ENCODE measurements at regions not wholly inside any gene's neighbourhood (a gene's known extent, or its start where the extent isn't known, plus 50 kb on each side); places are given as distances from the start of the nearest gene placed in this dataset.

- Histone ChIP-seq H3K36me3 (ENCODE audit: control insufficient read depth, insufficient read depth, low read length) (no peaks in the 10 kb centered on the region), H3K27me3 (ENCODE audit: control insufficient read depth, insufficient read depth, low read length) (no peaks in the 10 kb centered on the region), H3K4me3 (ENCODE audit: low read depth, low read length) (no peak overlapping the region)
- TF ChIP-seq CTCF (IDR thresholded peaks at IDR 0.05; ENCODE audit: insufficient read depth, low read length, poor library complexity, severe bottlenecking) = no peak
- DNase-seq (ENCODE audit: low read depth) = no peak
Measured at GRCh38 chr1:91091812-91092211, 70.0 kb upstream of the ZNF644 start.

- DNase-seq (ENCODE audit: low read depth) = no peak
- no peak overlapping the region for H3K4me3 ChIP-seq (ENCODE audit: low read depth, low read length)
- H3K27me3 ChIP-seq (ENCODE audit: control insufficient read depth, insufficient read depth, low read length) = no peaks in the 10 kb centered on the region
- no peaks in the 10 kb centered on the region for H3K36me3 ChIP-seq (ENCODE audit: control insufficient read depth, insufficient read depth, low read length)
- TF ChIP-seq CTCF (IDR thresholded peaks at IDR 0.05; ENCODE audit: insufficient read depth, low read length, poor library complexity, severe bottlenecking) = no peak
Measured at GRCh38 chr1:91080650-91081049, 58.8 kb upstream of the ZNF644 start.

GRCh38 chr1:91078859-91079258, 57.0 kb upstream of the ZNF644 start:
- Histone ChIP-seq H3K36me3 (ENCODE audit: control insufficient read depth, insufficient read depth, low read length) (no peaks in the 10 kb centered on the region), H3K27me3 (ENCODE audit: control insufficient read depth, insufficient read depth, low read length) (no peaks in the 10 kb centered on the region), H3K4me3 (ENCODE audit: low read depth, low read length) (no peak overlapping the region)
- no peak for DNase-seq (ENCODE audit: low read depth)
- no peak for TF ChIP-seq CTCF (IDR thresholded peaks at IDR 0.05; ENCODE audit: insufficient read depth, low read length, poor library complexity, severe bottlenecking)

DNA sequence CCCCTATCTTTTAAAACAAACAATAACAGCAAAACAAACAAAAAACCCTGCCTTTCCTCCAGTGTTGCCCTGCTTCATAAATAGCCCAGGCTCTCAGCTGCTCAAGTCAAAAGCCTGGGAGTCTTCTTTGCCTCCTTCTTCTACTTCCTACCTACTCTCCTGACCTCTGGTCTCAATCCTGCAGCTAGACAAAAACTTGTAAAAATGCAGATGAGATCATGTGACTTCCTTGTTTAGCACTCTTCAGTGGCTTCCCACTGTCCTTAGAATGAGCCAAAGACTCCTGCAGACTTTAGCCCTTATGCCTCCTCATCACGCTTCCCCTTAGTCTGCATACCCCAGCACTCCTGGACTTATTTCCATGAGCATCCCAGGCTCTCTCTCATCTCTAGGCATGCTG, 55.0 kb upstream of the ZNF644 start:
- no peak for TF ChIP-seq CTCF (IDR thresholded peaks at IDR 0.05; ENCODE audit: insufficient read depth, low read length, poor library complexity, severe bottlenecking)
- DNase-seq (ENCODE audit: low read depth) = no peak
- Histone ChIP-seq H3K36me3 (ENCODE audit: control insufficient read depth, insufficient read depth, low read length) (no peaks in the 10 kb centered on the region), H3K4me3 (ENCODE audit: low read depth, low read length) (no peak overlapping the region), H3K27me3 (ENCODE audit: control insufficient read depth, insufficient read depth, low read length) (no peaks in the 10 kb centered on the region)

GRCh38 chr1:91075233-91076135, 53.6 kb upstream of the ZNF644 start:
- Histone ChIP-seq H3K27me3 (ENCODE audit: control insufficient read depth, insufficient read depth, low read length) (no peaks in the 10 kb centered on the region), H3K4me3 (ENCODE audit: low read depth, low read length) (no peak overlapping the region), H3K36me3 (ENCODE audit: control insufficient read depth, insufficient read depth, low read length) (no peaks in the 10 kb centered on the region)
- DNase-seq (ENCODE audit: low read depth) = no peak
- TF ChIP-seq CTCF (IDR thresholded peaks at IDR 0.05; ENCODE audit: insufficient read depth, low read length, poor library complexity, severe bottlenecking) = no peak

GRCh38 chr1:91073299-91073698, 51.5 kb upstream of the ZNF644 start:
- no peak for TF ChIP-seq CTCF (IDR thresholded peaks at IDR 0.05; ENCODE audit: insufficient read depth, low read length, poor library complexity, severe bottlenecking)

More at GRCh38 chr1:91073299-91073698, 51.5 kb upstream of the ZNF644 start:
- Histone ChIP-seq H3K27me3 (ENCODE audit: control insufficient read depth, insufficient read depth, low read length) (no peaks in the 10 kb centered on the region), H3K4me3 (ENCODE audit: low read depth, low read length) (no peak overlapping the region), H3K36me3 (ENCODE audit: control insufficient read depth, insufficient read depth, low read length) (no peaks in the 10 kb centered on the region)
- DNase-seq (ENCODE audit: low read depth) = no peak

All from kidney epithelial cell (primary cell).